Endothelial cell of umbilical vein (primary cell): ENCODE measurements at regions not wholly inside any gene's neighbourhood (a gene's known extent, or its start where the extent isn't known, plus 50 kb on each side); places are given as distances from the start of the nearest gene placed in this dataset.

Experiments
- BruUV-seq: library from RNA; stranded (reverse); fragments of 400-500 nt; replicated peaks from 2 replicates; lab custom pipeline; 2021; lab: Mats Ljungman, UMichigan
- CTCF ChIA-PET: fragments of 300-600, 350-600 bp; sonication (Branson Sonifier 250); formaldehyde crosslinking; loops from one replicate; lab custom pipeline; 2021; ENCODE audit warnings: antibody characterized with exemption, inconsistent platforms; lab: Charles Lee
- POLR2A ChIA-PET: fragments of 300-600, 350-600 bp; sonication (Branson Sonifier 250); formaldehyde crosslinking; loops from one replicate; lab custom pipeline; 2021; ENCODE audit warnings: antibody characterized with exemption, inconsistent platforms; lab: Charles Lee
- DNase-seq: peaks from one replicate; pipeline ENCODE4 v3.0.0-alpha.2; 2011; ENCODE audit warnings: low read depth, low spot score
- FAIRE-seq: peaks from 2 replicates; lab custom pipeline; 2011; peaks lifted over from hg19 to GRCh38; lab: Jason Lieb, UNC
- H2AFZ ChIP-seq: 2 replicates; pipeline ENCODE4 v1.6.0; 2012; ENCODE audit warnings: low read depth, low read length, control low read depth, inconsistent platforms
- H3K27ac ChIP-seq: 2 replicates; pipeline ENCODE4 v1.5.1; 2011; ENCODE audit warnings: low read depth, mild to moderate bottlenecking, control low read depth, low read length, moderate library complexity; ENCODE audit not compliant: insufficient read depth
- H3K27me3 ChIP-seq, 2 experiments: 2 replicates each; pipeline versions ENCODE4 v1.6.0 to v1.6.1; 2011; ENCODE audit warnings: low read length in 2 of 2, mixed read lengths in 1 of 2; ENCODE audit not compliant: control insufficient read depth in 2 of 2, insufficient read depth in 2 of 2
- H3K36me3 ChIP-seq, 2 experiments: 2 replicates in 1 of 2; 3 replicates in 1 of 2; pipeline ENCODE4 v1.5.1; 2011; ENCODE audit warnings: low read length in 2 of 2, mild to moderate bottlenecking in 1 of 2, moderate library complexity in 1 of 2; ENCODE audit not compliant: control insufficient read depth in 2 of 2, insufficient read depth in 2 of 2; ENCODE audit errors: extremely low read depth in 1 of 2
- H3K4me1 ChIP-seq: 3 replicates; pipeline ENCODE4 v1.5.1; 2011; ENCODE audit warnings: mild to moderate bottlenecking, low read length; ENCODE audit not compliant: control insufficient read depth, insufficient read depth; ENCODE audit errors: extremely low read depth
- H3K4me2 ChIP-seq: 2 replicates; pipeline ENCODE4 v1.6.1; 2011; ENCODE audit warnings: low read length, control low read depth, mixed read lengths; ENCODE audit not compliant: insufficient read depth
- H3K4me3 ChIP-seq, 3 experiments: fragments of 200-600 bp in 1 of 3; sonication (generic), shearing (Covaris generic) in 1 of 3; replicated peaks in 1 of 3; 2 replicates each; pipeline ENCODE4 v1.5.1; 2011 to 2016; ENCODE audit warnings: control low read depth in 3 of 3, low read length in 3 of 3, mild to moderate bottlenecking in 2 of 3, inconsistent platforms in 1 of 3, low read depth in 1 of 3, moderate library complexity in 1 of 3; ENCODE audit not compliant: insufficient read depth in 1 of 3
- H3K79me2 ChIP-seq: 2 replicates; pipeline ENCODE4 v1.6.0; 2012; ENCODE audit warnings: low read length, inconsistent platforms; ENCODE audit not compliant: control insufficient read depth, insufficient read depth
- H3K9ac ChIP-seq: replicated peaks from 2 replicates; pipeline ENCODE3; 2011; ENCODE audit warnings: low read length, control low read depth; ENCODE audit not compliant: insufficient read depth; ENCODE audit errors: extremely low read depth
- H3K9me1 ChIP-seq: replicated peaks from 3 replicates; pipeline ENCODE4 v1.6.0; 2011; ENCODE audit warnings: mild to moderate bottlenecking, low read length; ENCODE audit not compliant: control insufficient read depth, insufficient read depth; ENCODE audit errors: extremely low read depth
- H3K9me3 ChIP-seq: replicated peaks from 2 replicates; pipeline ENCODE4 v1.5.1; 2012; ENCODE audit warnings: low read length, inconsistent platforms; ENCODE audit not compliant: control insufficient read depth, insufficient read depth
- H4K20me1 ChIP-seq: replicated peaks from 2 replicates; pipeline ENCODE3; 2011; ENCODE audit warnings: mild to moderate bottlenecking, low read length; ENCODE audit not compliant: control insufficient read depth, insufficient read depth; ENCODE audit errors: extremely low read depth
- EZH2 ChIP-seq: IDR thresholded peaks from 2 replicates; pipeline ENCODE4 v1.6.1; 2012; ENCODE audit warnings: borderline replicate concordance, low read depth, mild to moderate bottlenecking, moderate library complexity, low read length, inconsistent platforms; ENCODE audit not compliant: severe bottlenecking
- FOS ChIP-seq: IDR thresholded peaks from 2 replicates; pipeline ENCODE4 v1.6.1; 2011; ENCODE audit warnings: mild to moderate bottlenecking, low read length, moderate library complexity, borderline replicate concordance; ENCODE audit not compliant: insufficient read depth
- GATA2 ChIP-seq: IDR thresholded peaks from 2 replicates; pipeline ENCODE4 v1.7.0; 2011; ENCODE audit warnings: low read depth, mild to moderate bottlenecking, moderate library complexity, mixed read lengths, low read length; ENCODE audit not compliant: insufficient read length, insufficient read depth
- JUN ChIP-seq: IDR thresholded peaks from 2 replicates; pipeline ENCODE4 v1.6.1; 2011; ENCODE audit warnings: borderline replicate concordance, low read depth; ENCODE audit not compliant: insufficient read length, insufficient read depth
- MYC ChIP-seq: IDR thresholded peaks from one replicate; pipeline ENCODE4 v1.6.1; 2011; ENCODE audit warnings: mild to moderate bottlenecking, low read depth, low read length
- POLR2A ChIP-seq: IDR thresholded peaks from 2 replicates; pipeline ENCODE4 v1.6.1; 2012; ENCODE audit warnings: low read depth, mild to moderate bottlenecking, control low read depth, low read length
- POLR2AphosphoS5 ChIP-seq: IDR thresholded peaks from 2 replicates; pipeline ENCODE4 v1.6.1; 2012; ENCODE audit warnings: low read depth, mild to moderate bottlenecking, control low read depth, low read length, moderate library complexity; ENCODE audit not compliant: insufficient read depth
- dilution Hi-C: fragments of 300-500 bp; cut with MboI; formaldehyde crosslinking; loops from one replicate; pipeline ENCODE4 v1.15.0; 2019; ENCODE audit warnings: low sequenced_read_pairs; ENCODE audit not compliant: extremely low pct_ligation_motif_present
- intact Hi-C: fragments of 100-400 bp; cut with micrococcal nuclease; formaldehyde crosslinking; loops from one replicate; pipeline ENCODE4 v1.10.0; 2022
- TF ChIP-seq, protein P1 (sequence below): IDR thresholded peaks from 2 replicates; pipeline ENCODE4 v1.6.1; 2011; ENCODE audit not compliant: insufficient read depth, insufficient read length
- TF ChIP-seq, protein P2 (sequence below), 2 donors: IDR thresholded peaks; 1 replicate in 1 of 2; 2 replicates in 1 of 2; pipeline ENCODE4 v1.5.1; 2011; ENCODE audit warnings: low read length in 2 of 2, mild to moderate bottlenecking in 2 of 2, moderate library complexity in 2 of 2, control low read depth in 1 of 2, inconsistent platforms in 1 of 2, low read depth in 1 of 2; ENCODE audit not compliant: insufficient read depth in 1 of 2; ENCODE audit errors: extremely low read depth in 1 of 2

DNA sequence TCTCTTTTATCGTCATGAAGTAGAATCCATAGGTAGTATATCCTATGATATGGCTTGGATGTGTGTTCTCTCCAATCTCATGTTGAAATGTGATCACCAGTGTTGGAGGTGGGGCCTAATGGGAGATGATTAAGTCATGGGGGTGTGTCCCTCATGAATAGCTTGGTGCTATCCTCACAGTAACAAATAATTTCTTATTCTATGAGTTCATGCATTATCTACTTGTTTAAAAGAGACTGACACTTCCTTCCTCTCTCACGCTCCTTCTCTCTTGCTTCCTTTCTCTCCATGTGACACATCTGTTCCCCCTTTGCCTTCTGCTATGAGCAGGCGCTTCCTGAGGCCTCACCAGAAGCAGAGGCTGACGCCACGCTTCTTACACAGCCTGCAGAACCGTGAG, 165.6 kb downstream of the MREG start:
- no peak overlapping the region for H2AFZ ChIP-seq

More for the DNA sequence above, 165.6 kb downstream of the MREG start:
- Histone ChIP-seq H3K27me3 (no peaks in the 10 kb centered on the region), H4K20me1 (no peaks in the 10 kb centered on the region), H3K27ac (peak overlapping the region; percentile 98), H3K79me2 (peaks cover 45% of the 10 kb centered on the region), H3K4me1 (peaks cover 82% of the 10 kb centered on the region), H3K36me3 (no peaks in the 10 kb centered on the region), H3K4me2 (peak overlapping the region; percentile 92), H3K4me3 (peak overlapping the region in 2 of 3 experiments; percentile 58 to 91), H3K9ac (peak overlapping the region; percentile 98), H3K9me3 (no peaks in the 10 kb centered on the region), H3K9me1 (no peaks in the 10 kb centered on the region)
- ChIA-PET CTCF (interaction anchor here (1.0 kb wide), 3 partner anchors 18 to 55 kb away, joined by 3 to 4 read pairs (median 3); no protein-coding TSS in a partner anchor), POLR2A (interaction anchor here (0.7 to 1.6 kb wide), 6 partner anchors 12 to 155 kb away, joined by 3 to 6 read pairs (median 4); no protein-coding TSS in a partner anchor)
- FAIRE-seq (peak; percentile 77), DNase-seq (peak; percentile 97)
- intact Hi-C loops (loop anchor here (1.0 to 5.0 kb wide), 12 partner anchors 13 to 1035 kb away; partner anchors contain the start of gene FN1), dilution Hi-C loops (no loop called here)
- TF ChIP-seq JUN: peak; percentile 75
- TF ChIP-seq MYC: peak; percentile 50
- TF ChIP-seq FOS: peak; percentile 80
- peak; percentile 82 for TF ChIP-seq POLR2A
- no peak for TF ChIP-seq EZH2
- TF ChIP-seq, protein P1, sequence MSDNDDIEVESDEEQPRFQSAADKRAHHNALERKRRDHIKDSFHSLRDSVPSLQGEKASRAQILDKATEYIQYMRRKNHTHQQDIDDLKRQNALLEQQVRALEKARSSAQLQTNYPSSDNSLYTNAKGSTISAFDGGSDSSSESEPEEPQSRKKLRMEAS: peak; percentile 57
- TF ChIP-seq GATA2: peak; percentile 77
- peak; percentile 96 for TF ChIP-seq POLR2AphosphoS5
- TF ChIP-seq, protein P2, sequence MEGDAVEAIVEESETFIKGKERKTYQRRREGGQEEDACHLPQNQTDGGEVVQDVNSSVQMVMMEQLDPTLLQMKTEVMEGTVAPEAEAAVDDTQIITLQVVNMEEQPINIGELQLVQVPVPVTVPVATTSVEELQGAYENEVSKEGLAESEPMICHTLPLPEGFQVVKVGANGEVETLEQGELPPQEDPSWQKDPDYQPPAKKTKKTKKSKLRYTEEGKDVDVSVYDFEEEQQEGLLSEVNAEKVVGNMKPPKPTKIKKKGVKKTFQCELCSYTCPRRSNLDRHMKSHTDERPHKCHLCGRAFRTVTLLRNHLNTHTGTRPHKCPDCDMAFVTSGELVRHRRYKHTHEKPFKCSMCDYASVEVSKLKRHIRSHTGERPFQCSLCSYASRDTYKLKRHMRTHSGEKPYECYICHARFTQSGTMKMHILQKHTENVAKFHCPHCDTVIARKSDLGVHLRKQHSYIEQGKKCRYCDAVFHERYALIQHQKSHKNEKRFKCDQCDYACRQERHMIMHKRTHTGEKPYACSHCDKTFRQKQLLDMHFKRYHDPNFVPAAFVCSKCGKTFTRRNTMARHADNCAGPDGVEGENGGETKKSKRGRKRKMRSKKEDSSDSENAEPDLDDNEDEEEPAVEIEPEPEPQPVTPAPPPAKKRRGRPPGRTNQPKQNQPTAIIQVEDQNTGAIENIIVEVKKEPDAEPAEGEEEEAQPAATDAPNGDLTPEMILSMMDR (IDR thresholded peaks at IDR 0.05; ENCODE audit: extremely low read depth in 1 of 2, insufficient read depth in 1 of 2, low read depth in 1 of 2, low read length in 2 of 2): no peak
- no TSS peak for BruUV-seq
